ENCODE measurements at regions not wholly inside any gene's neighbourhood (a gene's known extent, or its start where the extent isn't known, plus 50 kb on each side); places are given as distances from the start of the nearest gene placed in this dataset.

GRCh38 chr20:57802765-57803507 lies 93.1 kb upstream of the PMEPA1 start:
- Histone ChIP-seq H3K4me1 (ENCODE audit: insufficient read depth, low read length, poor library complexity, severe bottlenecking) (no peaks in the 10 kb centered on the region), H3K4me2 (ENCODE audit: low read length) (no peak overlapping the region), H3K36me3 (ENCODE audit: insufficient read depth, low read length) (no peaks in the 10 kb centered on the region), H3K9me2 (ENCODE audit: insufficient read depth, low read length) (no peaks in the 10 kb centered on the region), H2AFZ (ENCODE audit: low read length) (no peak overlapping the region), H3K4me3 (ENCODE audit: low read depth, low read length, poor library complexity, severe bottlenecking) (no peak overlapping the region), H3K9me3 (ENCODE audit: low read length) (no peaks in the 10 kb centered on the region), H3K27ac (ENCODE audit: low read depth, low read length, poor library complexity, severe bottlenecking) (no peak overlapping the region), H4K20me1 (ENCODE audit: insufficient read depth, low read length) (no peaks in the 10 kb centered on the region), H3K79me2 (ENCODE audit: insufficient read depth, low read depth, low read length) (no peaks in the 10 kb centered on the region)
- no TSS peak for BruUV-seq (replicated peaks)
- intact Hi-C loops (cut with micrococcal nuclease; ENCODE audit: unreplicated experiment): no loop called here
- ChIA-PET POLR2A (no interaction called here), CTCF (ENCODE audit: unreplicated experiment) (interaction anchor here (0.6 kb wide), 1 partner anchor 575 kb away, joined by 3 read pairs; no protein-coding TSS in a partner anchor)
- DNase-seq (ENCODE audit: low spot score): no peak
- no peak for TF ChIP-seq EZH2phosphoT487 (IDR thresholded peaks at IDR 0.05; ENCODE audit: borderline replicate concordance, low read depth, low read length)
- no peak for TF ChIP-seq CTCF (conservative IDR thresholded peaks at IDR 0.05; ENCODE audit: low read length)

- ChIA-PET POLR2A (no interaction called here), CTCF (ENCODE audit: unreplicated experiment) (no interaction called here)
- Histone ChIP-seq H3K9me2 (ENCODE audit: insufficient read depth, low read length) (no peaks in the 10 kb centered on the region), H4K20me1 (ENCODE audit: insufficient read depth, low read length) (no peaks in the 10 kb centered on the region), H3K4me1 (ENCODE audit: insufficient read depth, low read length, poor library complexity, severe bottlenecking) (no peaks in the 10 kb centered on the region), H3K9me3 (ENCODE audit: low read length) (no peaks in the 10 kb centered on the region), H3K79me2 (ENCODE audit: insufficient read depth, low read depth, low read length) (no peaks in the 10 kb centered on the region), H3K27ac (ENCODE audit: low read depth, low read length, poor library complexity, severe bottlenecking) (no peak overlapping the region), H3K36me3 (ENCODE audit: insufficient read depth, low read length) (no peaks in the 10 kb centered on the region), H2AFZ (ENCODE audit: low read length) (no peak overlapping the region), H3K4me3 (ENCODE audit: low read depth, low read length, poor library complexity, severe bottlenecking) (no peak overlapping the region), H3K4me2 (ENCODE audit: low read length) (no peak overlapping the region)
- no peak for TF ChIP-seq EZH2phosphoT487 (IDR thresholded peaks at IDR 0.05; ENCODE audit: borderline replicate concordance, low read depth, low read length)
- TF ChIP-seq CTCF (conservative IDR thresholded peaks at IDR 0.05; ENCODE audit: low read length): no peak
- intact Hi-C loops (cut with micrococcal nuclease; ENCODE audit: unreplicated experiment): loop anchor here (2.0 kb wide), 1 partner anchor 49 kb away; no protein-coding TSS in a partner anchor
- DNase-seq (ENCODE audit: low spot score): no peak
- no TSS peak for BruUV-seq (replicated peaks)
Measured at GRCh38 chr20:57801581-57801980, 91.8 kb upstream of the PMEPA1 start.

- H4K20me1 ChIP-seq (ENCODE audit: insufficient read depth, low read length): no peaks in the 10 kb centered on the region
- no peak overlapping the region for H2AFZ ChIP-seq (ENCODE audit: low read length)
- H3K4me2 ChIP-seq (ENCODE audit: low read length): no peak overlapping the region
- CTCF ChIA-PET (ENCODE audit: unreplicated experiment): no interaction called here
- DNase-seq (ENCODE audit: low spot score): no peak
- POLR2A ChIA-PET: no interaction called here
- no TSS peak for BruUV-seq (replicated peaks)
- H3K4me3 ChIP-seq (ENCODE audit: low read depth, low read length, poor library complexity, severe bottlenecking): no peak overlapping the region
- H3K27ac ChIP-seq (ENCODE audit: low read depth, low read length, poor library complexity, severe bottlenecking): no peak overlapping the region
- H3K9me3 ChIP-seq (ENCODE audit: low read length): no peaks in the 10 kb centered on the region
- TF ChIP-seq CTCF (conservative IDR thresholded peaks at IDR 0.05; ENCODE audit: low read length) (no peak), EZH2phosphoT487 (IDR thresholded peaks at IDR 0.05; ENCODE audit: borderline replicate concordance, low read depth, low read length) (no peak)
- H3K9me2 ChIP-seq (ENCODE audit: insufficient read depth, low read length): no peaks in the 10 kb centered on the region
- intact Hi-C loops (cut with micrococcal nuclease; ENCODE audit: unreplicated experiment): loop anchor here (2.0 kb wide), 1 partner anchor 50 kb away; no protein-coding TSS in a partner anchor
- H3K4me1 ChIP-seq (ENCODE audit: insufficient read depth, low read length, poor library complexity, severe bottlenecking): no peaks in the 10 kb centered on the region
- H3K79me2 ChIP-seq (ENCODE audit: insufficient read depth, low read depth, low read length): no peaks in the 10 kb centered on the region
- H3K36me3 ChIP-seq (ENCODE audit: insufficient read depth, low read length): no peaks in the 10 kb centered on the region
Measured at GRCh38 chr20:57800791-57801430, 91.1 kb upstream of the PMEPA1 start.

Measured in OCI-LY7 (cell line).